GM12873 (cell line): ENCODE measurements at regions not wholly inside any gene's neighbourhood (a gene's known extent, or its start where the extent isn't known, plus 50 kb on each side); places are given as distances from the start of the nearest gene placed in this dataset.

Experiments used
- CTCF ChIP-seq: IDR thresholded peaks from 2 replicates; pipeline ENCODE4 v1.5.1; 2012; ENCODE audit warnings: low read depth, mild to moderate bottlenecking, moderate library complexity, low read length, control low read depth; ENCODE audit not compliant: insufficient read depth; ENCODE audit errors: missing control alignments

GRCh38 chr3:78285032-78285728 is 1245.3 kb downstream of the ROBO2 start:
- TF ChIP-seq CTCF, result no peak

DNA sequence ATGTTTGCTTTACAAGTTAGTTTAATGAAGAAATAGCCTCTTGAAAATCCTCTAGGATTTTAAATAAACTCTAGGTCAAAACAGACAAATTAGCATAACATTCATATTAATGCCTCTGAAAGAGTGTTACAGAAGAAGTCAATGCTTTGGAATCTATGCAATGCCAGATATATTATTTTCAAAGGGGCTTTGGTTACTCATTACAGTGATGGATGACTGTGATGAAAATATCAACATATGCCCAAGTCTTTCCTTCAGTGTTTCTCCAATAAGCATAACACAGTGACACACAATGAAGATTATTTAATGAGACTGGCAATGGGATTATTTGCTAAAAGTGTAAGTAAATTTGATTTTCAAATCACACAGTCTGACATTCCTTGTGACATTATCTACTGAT is 1247.2 kb downstream of the ROBO2 start:
- TF ChIP-seq CTCF, result no peak

GRCh38 chr3:78293284-78293683 is 1253.4 kb downstream of the ROBO2 start:
- TF ChIP-seq CTCF, result no peak

DNA sequence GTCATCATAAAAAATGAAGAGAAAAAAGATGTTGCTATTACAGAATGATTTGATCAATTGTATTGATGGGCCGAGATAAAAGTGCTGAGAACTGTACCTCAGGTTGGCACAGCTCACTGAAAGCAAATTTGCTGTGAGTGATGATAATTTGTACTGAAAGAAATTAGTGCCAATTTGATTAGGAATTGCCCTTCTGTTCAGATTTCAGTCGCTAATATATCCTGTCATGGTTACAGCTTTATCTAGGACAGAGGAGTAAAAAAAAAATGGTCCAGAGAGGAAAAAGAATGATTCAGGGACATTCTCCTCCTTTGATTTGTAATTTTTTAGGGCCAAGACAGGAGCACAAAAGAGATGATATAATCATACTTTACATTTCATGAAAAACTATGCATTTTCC is 1264.2 kb downstream of the ROBO2 start:
- no peak for TF ChIP-seq CTCF

- no peak for TF ChIP-seq CTCF
Measured at GRCh38 chr3:78312851-78313250, 1273.0 kb downstream of the ROBO2 start.

- TF ChIP-seq CTCF, result no peak
Measured at GRCh38 chr3:78313332-78313731, 1273.4 kb downstream of the ROBO2 start.

- TF ChIP-seq CTCF, result no peak
Measured at GRCh38 chr3:78314327-78314726, 1274.4 kb downstream of the ROBO2 start.

DNA sequence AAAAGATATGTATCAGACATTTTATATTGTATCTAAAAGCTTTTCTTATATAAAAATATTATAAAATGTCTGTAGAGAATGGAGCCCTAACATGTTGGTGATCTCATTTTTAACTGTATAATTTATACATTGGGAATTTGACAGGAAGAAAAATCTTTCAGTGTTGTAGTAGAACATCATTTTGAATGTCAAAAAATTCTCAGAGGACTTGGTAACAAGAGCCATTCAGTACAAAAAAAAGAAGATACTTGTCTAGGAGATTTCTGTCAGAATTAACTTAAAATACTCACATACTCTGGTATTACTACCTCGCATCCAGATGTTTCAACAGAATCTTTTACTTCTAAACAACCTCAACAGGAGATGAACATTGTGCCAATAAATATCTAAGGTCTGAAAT is 1277.9 kb downstream of the ROBO2 start:
- no peak for TF ChIP-seq CTCF
